CD14-positive monocyte (primary cell): ENCODE measurements at regions not wholly inside any gene's neighbourhood (a gene's known extent, or its start where the extent isn't known, plus 50 kb on each side); places are given as distances from the start of the nearest gene placed in this dataset.

Experiments used
- DNase-seq, 3 donors: peaks; one replicate each; pipeline ENCODE4 v3.0.0-alpha.2; 2011 to 2022
- H2AFZ ChIP-seq: 2 replicates; pipeline ENCODE4 v1.6.0; 2012; ENCODE audit warnings: mild to moderate bottlenecking, low read depth, low read length, inconsistent platforms; ENCODE audit not compliant: insufficient read depth, poor library complexity, severe bottlenecking
- H3K27ac ChIP-seq, 2 donors: 1 replicate in 1 of 2; 2 replicates in 1 of 2; pipeline ENCODE4 v1.5.1; 2012 to 2013; ENCODE audit warnings: low read length in 2 of 2, control low read depth in 1 of 2, inconsistent platforms in 1 of 2, low read depth in 1 of 2, mild to moderate bottlenecking in 1 of 2
- H3K27me3 ChIP-seq, 2 donors: one replicate each; pipeline versions ENCODE4 v1.6.0 to v1.6.1; 2011 to 2013; ENCODE audit warnings: low read length in 2 of 2; ENCODE audit not compliant: control insufficient read depth in 2 of 2, insufficient read depth in 2 of 2
- H3K36me3 ChIP-seq, 2 donors: replicated peaks in 1 of 2; 1 replicate in 1 of 2; 2 replicates in 1 of 2; pipeline versions ENCODE4 v1.5.1 to v1.6.1; 2012 to 2013; ENCODE audit warnings: low read length in 2 of 2, control low read depth in 1 of 2, inconsistent platforms in 1 of 2, mild to moderate bottlenecking in 1 of 2; ENCODE audit not compliant: insufficient read depth in 2 of 2, control insufficient read depth in 1 of 2
- H3K4me1 ChIP-seq, 2 donors: 1 replicate in 1 of 2; 2 replicates in 1 of 2; pipeline versions ENCODE4 v1.5.1 to v1.6.1; 2012 to 2013; ENCODE audit warnings: low read length in 2 of 2, control low read depth in 1 of 2, inconsistent platforms in 1 of 2, mild to moderate bottlenecking in 1 of 2, moderate library complexity in 1 of 2; ENCODE audit not compliant: insufficient read depth in 2 of 2, control insufficient read depth in 1 of 2
- H3K4me2 ChIP-seq: replicated peaks from 2 replicates; pipeline ENCODE3; 2012; ENCODE audit warnings: low read length, moderate library complexity, mild to moderate bottlenecking; ENCODE audit not compliant: poor library complexity, severe bottlenecking; ENCODE audit errors: extremely low read depth
- H3K4me3 ChIP-seq, 3 experiments: fragments of 200-600 bp in 1 of 3; sonication (generic) in 1 of 3; replicated peaks in 1 of 3; 1 replicate in 2 of 3; 2 replicates in 1 of 3; pipeline ENCODE4 v1.5.1; 2011 to 2013; ENCODE audit warnings: low read length in 3 of 3, mild to moderate bottlenecking in 3 of 3, control low read depth in 2 of 3, low read depth in 2 of 3, inconsistent platforms in 1 of 3, moderate library complexity in 1 of 3
- H3K79me2 ChIP-seq: 2 replicates; pipeline ENCODE4 v1.6.0; 2012; ENCODE audit warnings: mild to moderate bottlenecking, control low read depth, inconsistent platforms, low read length, moderate library complexity; ENCODE audit not compliant: insufficient read depth
- H3K9ac ChIP-seq: 2 replicates; pipeline ENCODE4 v1.6.0; 2017; ENCODE audit warnings: low read length, mild to moderate bottlenecking; ENCODE audit not compliant: insufficient read depth, poor library complexity, severe bottlenecking
- H3K9me3 ChIP-seq, 2 donors: replicated peaks in 1 of 2; 1 replicate in 1 of 2; 2 replicates in 1 of 2; pipeline versions ENCODE4 v1.5.1 to v1.6.1; 2012 to 2013; ENCODE audit warnings: low read length in 2 of 2, control low read depth in 1 of 2; ENCODE audit not compliant: control insufficient read depth in 1 of 2, insufficient read depth in 1 of 2
- H4K20me1 ChIP-seq: 2 replicates; pipeline ENCODE4 v1.6.0; 2012; ENCODE audit warnings: mild to moderate bottlenecking, low read length, control low read depth, moderate library complexity; ENCODE audit not compliant: insufficient read depth
- H3K27ac Mint-ChIP-seq, 7 donors: one replicate each; pipeline ENCODE4 v1.8.0; 2020; ENCODE audit warnings: mild to moderate bottlenecking in 7 of 7, mixed read lengths in 7 of 7, moderate library complexity in 6 of 7, inconsistent platforms in 2 of 7
- H3K27me3 Mint-ChIP-seq, 3 donors: one replicate each; pipeline ENCODE4 v1.8.0; 2021 to 2022; ENCODE audit warnings: low read depth in 3 of 3, mild to moderate bottlenecking in 3 of 3, mixed read lengths in 3 of 3, moderate library complexity in 3 of 3, inconsistent platforms in 1 of 3
- H3K36me3 Mint-ChIP-seq, 2 donors: one replicate each; pipeline ENCODE4 v1.8.0; 2020; ENCODE audit warnings: mixed read lengths in 2 of 2, inconsistent platforms in 1 of 2, mild to moderate bottlenecking in 1 of 2
- H3K4me1 Mint-ChIP-seq: one replicate; pipeline ENCODE4 v1.8.0; 2020; ENCODE audit warnings: mild to moderate bottlenecking, mixed read lengths
- H3K4me3 Mint-ChIP-seq, 2 donors: one replicate each; pipeline ENCODE4 v1.8.0; 2020; ENCODE audit warnings: mild to moderate bottlenecking in 2 of 2, mixed read lengths in 2 of 2, moderate library complexity in 1 of 2
- H3K9me3 Mint-ChIP-seq, 7 donors: one replicate each; pipeline ENCODE4 v1.8.0; 2020 to 2022; ENCODE audit warnings: mixed read lengths in 7 of 7, mild to moderate bottlenecking in 6 of 7, moderate library complexity in 6 of 7, inconsistent platforms in 2 of 7
- CTCF ChIP-seq: fragments of 200-600 bp; IDR thresholded peaks from one replicate; pipeline ENCODE4 v1.8.0; 2022; ENCODE audit warnings: antibody characterized with exemption, mild to moderate bottlenecking
- WGBS: methylation state at CpG from one replicate; pipeline ENCODE4 v1.1.5; 2013; ENCODE audit warnings: missing lambda C conversion rate; ENCODE audit not compliant: insufficient coverage; 5-methylcytosine and 5-hydroxymethylcytosine counted together
- intact Hi-C, 2 donors: fragments of 100-400 bp; cut with micrococcal nuclease; formaldehyde crosslinking; loops; one replicate each; pipeline versions ENCODE4 v1.15.0 to v1.15.1; 2023

GRCh38 chr15:81909011-81909358 is 136.8 kb downstream of the MEX3B start:
- Mint-ChIP-seq H3K27ac (no peak overlapping the region), H3K27me3 (peaks cover 0 to 4% (median 0%) of the 10 kb centered on the region in 3 donors), H3K4me3 (no peak overlapping the region), H3K9me3 (no peaks in the 10 kb centered on the region), H3K36me3 (no peaks in the 10 kb centered on the region), H3K4me1 (no peaks in the 10 kb centered on the region)
- Histone ChIP-seq H3K9ac (no peak overlapping the region), H4K20me1 (no peaks in the 10 kb centered on the region), H3K36me3 (no peaks in the 10 kb centered on the region), H3K27ac (no peak overlapping the region), H3K9me3 (no peaks in the 10 kb centered on the region), H3K27me3 (no peaks in the 10 kb centered on the region), H2AFZ (no peak overlapping the region), H3K4me3 (no peak overlapping the region), H3K4me1 (no peaks in the 10 kb centered on the region), H3K79me2 (no peaks in the 10 kb centered on the region), H3K4me2 (no peak overlapping the region)
- no peak for DNase-seq
- no peak for TF ChIP-seq CTCF
- intact Hi-C loops, result no loop called here
- WGBS, result no CpG with 5 or more reads among the region's 2 CpGs

- no peak for TF ChIP-seq CTCF
- no peaks in the 10 kb centered on the region for H3K79me2 ChIP-seq
- H3K36me3 Mint-ChIP-seq, result no peaks in the 10 kb centered on the region
Observed at GRCh38 chr15:81908111-81908510, 137.7 kb downstream of the MEX3B start.

More at GRCh38 chr15:81908111-81908510, 137.7 kb downstream of the MEX3B start:
- Mint-ChIP-seq H3K27me3 (peaks cover 0 to 4% (median 0%) of the 10 kb centered on the region in 3 donors), H3K9me3 (peaks cover 0 to 3% (median 0%) of the 10 kb centered on the region in 7 donors), H3K4me3 (no peak overlapping the region), H3K4me1 (no peaks in the 10 kb centered on the region), H3K27ac (peak overlapping the region in 1 of 7 donors; percentile 13)
- Histone ChIP-seq H3K9me3 (no peaks in the 10 kb centered on the region), H3K4me3 (no peak overlapping the region), H3K27me3 (no peaks in the 10 kb centered on the region), H3K36me3 (no peaks in the 10 kb centered on the region), H3K27ac (no peak overlapping the region), H3K4me1 (no peaks in the 10 kb centered on the region), H4K20me1 (no peaks in the 10 kb centered on the region), H3K4me2 (no peak overlapping the region), H3K9ac (no peak overlapping the region), H2AFZ (no peak overlapping the region)
- 84% methylated on average over 2 of the region's 2 CpGs for WGBS
- DNase-seq, result no peak
- intact Hi-C loops, result no loop called here
